ENCODE measurements at regions not wholly inside any gene's neighbourhood (a gene's known extent, or its start where the extent isn't known, plus 50 kb on each side); places are given as distances from the start of the nearest gene placed in this dataset.

- ATAC-seq (peak; percentile 61 to 70 (median 68)), DNase-seq (peak; percentile 51 to 87 (median 76)), FAIRE-seq (no peak)
- intact Hi-C loops (cut with DNase I), result no loop called here
- Histone ChIP-seq H3K9me3 (no peaks in the 10 kb centered on the region), H3K36me3 (no peaks in the 10 kb centered on the region), H3K4me3 (peak overlapping the region in 2 of 4 donors; percentile 38 to 48), H3K27ac (peak overlapping the region; percentile 82 to 92 (median 86)), H3K27me3 (no peaks in the 10 kb centered on the region), H3K4me1 (peaks cover 12 to 26% (median 23%) of the 10 kb centered on the region in 3 donors)
- 29 to 32% methylated on average over 13 of the region's 13 CpGs for WGBS, 2 donors
- TF ChIP-seq, protein P1, sequence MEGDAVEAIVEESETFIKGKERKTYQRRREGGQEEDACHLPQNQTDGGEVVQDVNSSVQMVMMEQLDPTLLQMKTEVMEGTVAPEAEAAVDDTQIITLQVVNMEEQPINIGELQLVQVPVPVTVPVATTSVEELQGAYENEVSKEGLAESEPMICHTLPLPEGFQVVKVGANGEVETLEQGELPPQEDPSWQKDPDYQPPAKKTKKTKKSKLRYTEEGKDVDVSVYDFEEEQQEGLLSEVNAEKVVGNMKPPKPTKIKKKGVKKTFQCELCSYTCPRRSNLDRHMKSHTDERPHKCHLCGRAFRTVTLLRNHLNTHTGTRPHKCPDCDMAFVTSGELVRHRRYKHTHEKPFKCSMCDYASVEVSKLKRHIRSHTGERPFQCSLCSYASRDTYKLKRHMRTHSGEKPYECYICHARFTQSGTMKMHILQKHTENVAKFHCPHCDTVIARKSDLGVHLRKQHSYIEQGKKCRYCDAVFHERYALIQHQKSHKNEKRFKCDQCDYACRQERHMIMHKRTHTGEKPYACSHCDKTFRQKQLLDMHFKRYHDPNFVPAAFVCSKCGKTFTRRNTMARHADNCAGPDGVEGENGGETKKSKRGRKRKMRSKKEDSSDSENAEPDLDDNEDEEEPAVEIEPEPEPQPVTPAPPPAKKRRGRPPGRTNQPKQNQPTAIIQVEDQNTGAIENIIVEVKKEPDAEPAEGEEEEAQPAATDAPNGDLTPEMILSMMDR (IDR thresholded peaks at IDR 0.05), result no peak
These were observed 80.3 kb downstream of the FOXL3 start for GRCh38 chr7:370259-370625.

GRCh38 chr7:370775-371118 is 80.8 kb downstream of the FOXL3 start:
- intact Hi-C loops (cut with DNase I), result no loop called here
- no peak overlapping the region for H3K4me3 ChIP-seq
- TF ChIP-seq, protein P1 (IDR thresholded peaks at IDR 0.05), result no peak
- H3K27me3 ChIP-seq, result no peaks in the 10 kb centered on the region
- no peaks in the 10 kb centered on the region for H3K9me3 ChIP-seq
- ATAC-seq, result no peak
- WGBS, 2 donors, result 57 to 58% methylated on average over 10 of the region's 10 CpGs
- no peak for DNase-seq
- no peak for FAIRE-seq
- no peaks in the 10 kb centered on the region for H3K36me3 ChIP-seq
- H3K27ac ChIP-seq, result peak overlapping the region; percentile 82 to 92 (median 86)
- H3K4me1 ChIP-seq, result peaks cover 12 to 26% (median 23%) of the 10 kb centered on the region in 3 donors

- DNase-seq (peak; percentile 39 to 82 (median 56)), FAIRE-seq (no peak), ATAC-seq (peak; percentile 7 to 53 (median 42))
- H3K4me1 ChIP-seq, result peaks cover 12 to 26% (median 23%) of the 10 kb centered on the region in 3 donors
- TF ChIP-seq, protein P1 (IDR thresholded peaks at IDR 0.05), result no peak
- no peaks in the 10 kb centered on the region for H3K9me3 ChIP-seq
- no peaks in the 10 kb centered on the region for H3K27me3 ChIP-seq
- no peaks in the 10 kb centered on the region for H3K36me3 ChIP-seq
- WGBS, 2 donors, result 77 to 82% methylated on average over 13 of the region's 13 CpGs
- intact Hi-C loops (cut with DNase I), result no loop called here
- H3K27ac ChIP-seq, result peak overlapping the region in 2 of 4 donors; percentile 85 to 89
- no peak overlapping the region for H3K4me3 ChIP-seq
These were observed 81.3 kb downstream of the FOXL3 start for GRCh38 chr7:371119-371778.

DNA sequence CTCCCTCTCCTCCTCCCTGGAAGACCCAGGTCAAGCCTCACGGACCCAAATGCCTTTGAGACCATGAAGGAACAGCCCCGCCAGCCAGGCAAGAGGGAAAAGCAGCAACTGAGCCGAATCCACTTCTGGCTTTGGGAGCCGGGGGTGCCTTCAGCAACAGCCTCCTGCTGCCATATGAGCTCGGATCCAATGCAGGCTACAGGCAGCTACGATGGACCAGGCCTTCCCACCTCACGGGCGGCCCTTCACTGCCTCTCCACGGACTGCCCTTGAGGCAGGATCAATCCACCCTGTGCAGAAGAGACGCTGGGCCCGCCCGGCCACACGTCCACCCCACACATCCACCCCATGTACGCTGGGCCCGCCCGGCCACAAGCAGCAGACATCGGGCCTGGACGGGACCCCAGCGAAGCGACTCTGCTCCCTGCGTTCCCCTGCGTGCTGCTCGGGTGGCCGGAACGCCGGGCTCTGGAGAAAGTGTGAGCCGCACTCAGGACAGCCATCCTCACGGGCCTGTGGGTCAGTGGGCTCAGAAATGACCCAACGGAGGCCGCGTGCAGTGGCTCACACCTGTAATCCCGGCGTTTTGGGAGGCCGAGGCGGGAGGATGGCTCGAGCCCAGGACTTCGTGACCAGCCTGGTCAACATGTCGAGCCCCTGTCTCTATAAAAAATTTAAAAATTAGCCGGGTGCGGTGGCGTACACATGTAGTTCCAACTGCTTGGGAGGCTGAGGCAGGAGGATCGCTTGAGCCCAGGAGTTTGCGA is 82.0 kb downstream of the FOXL3 start:
- 93% methylated on average over 43 of the region's 43 CpGs for WGBS, 2 donors
- Histone ChIP-seq H3K27ac (peak overlapping the region; percentile 67 to 89 (median 78)), H3K4me3 (no peak overlapping the region), H3K4me1 (peaks cover 12 to 26% (median 23%) of the 10 kb centered on the region in 3 donors), H3K27me3 (no peaks in the 10 kb centered on the region), H3K9me3 (no peaks in the 10 kb centered on the region), H3K36me3 (no peaks in the 10 kb centered on the region)
- intact Hi-C loops (cut with DNase I), result no loop called here
- DNase-seq (peak in 4 of 6 donors; percentile 16 to 77 (median 58)), ATAC-seq (no peak), FAIRE-seq (no peak)
- TF ChIP-seq, protein P1 (IDR thresholded peaks at IDR 0.05), result no peak
